ENCODE measurements at regions not wholly inside any gene's neighbourhood (a gene's known extent, or its start where the extent isn't known, plus 50 kb on each side); places are given as distances from the start of the nearest gene placed in this dataset.
"Not testable (repeated sequence)": the region's sequence is repeated elsewhere in the genome, so short reads cannot be mapped to it uniquely, and the experiment has no call there.

DNA sequence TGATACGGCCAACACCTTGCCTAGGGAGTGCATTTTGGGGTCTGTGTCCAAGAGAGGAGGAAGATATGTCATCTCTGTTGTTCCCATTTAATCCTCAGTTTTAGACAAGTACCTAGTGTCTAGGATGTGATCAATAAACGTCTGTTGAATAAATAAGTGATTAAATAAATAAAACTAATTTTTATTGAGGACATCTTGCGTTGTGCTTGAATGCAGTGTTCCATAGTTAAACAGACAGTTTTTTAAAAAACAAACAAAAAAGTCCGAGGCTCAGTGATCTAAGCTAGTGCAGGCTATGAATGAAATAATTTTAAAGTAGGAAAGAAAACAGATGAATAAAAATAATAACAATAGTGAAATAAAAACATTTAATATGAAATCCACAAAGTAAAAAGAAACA is 283.0 kb upstream of the MAF start:
- BruUV-seq (replicated peaks): no TSS peak
- TF ChIP-seq, protein P1, sequence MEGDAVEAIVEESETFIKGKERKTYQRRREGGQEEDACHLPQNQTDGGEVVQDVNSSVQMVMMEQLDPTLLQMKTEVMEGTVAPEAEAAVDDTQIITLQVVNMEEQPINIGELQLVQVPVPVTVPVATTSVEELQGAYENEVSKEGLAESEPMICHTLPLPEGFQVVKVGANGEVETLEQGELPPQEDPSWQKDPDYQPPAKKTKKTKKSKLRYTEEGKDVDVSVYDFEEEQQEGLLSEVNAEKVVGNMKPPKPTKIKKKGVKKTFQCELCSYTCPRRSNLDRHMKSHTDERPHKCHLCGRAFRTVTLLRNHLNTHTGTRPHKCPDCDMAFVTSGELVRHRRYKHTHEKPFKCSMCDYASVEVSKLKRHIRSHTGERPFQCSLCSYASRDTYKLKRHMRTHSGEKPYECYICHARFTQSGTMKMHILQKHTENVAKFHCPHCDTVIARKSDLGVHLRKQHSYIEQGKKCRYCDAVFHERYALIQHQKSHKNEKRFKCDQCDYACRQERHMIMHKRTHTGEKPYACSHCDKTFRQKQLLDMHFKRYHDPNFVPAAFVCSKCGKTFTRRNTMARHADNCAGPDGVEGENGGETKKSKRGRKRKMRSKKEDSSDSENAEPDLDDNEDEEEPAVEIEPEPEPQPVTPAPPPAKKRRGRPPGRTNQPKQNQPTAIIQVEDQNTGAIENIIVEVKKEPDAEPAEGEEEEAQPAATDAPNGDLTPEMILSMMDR (IDR thresholded peaks at IDR 0.05; ENCODE audit: unreplicated experiment): no peak
- Mint-ChIP-seq H3K9me3 (ENCODE audit: unreplicated experiment) (no peaks in the 10 kb centered on the region), H3K27me3 (ENCODE audit: insufficient read depth, unreplicated experiment) (no peaks in the 10 kb centered on the region), H3K4me1 (ENCODE audit: insufficient read depth, unreplicated experiment) (peaks cover 10% of the 10 kb centered on the region), H3K36me3 (ENCODE audit: insufficient read depth, unreplicated experiment) (no peaks in the 10 kb centered on the region), H3K4me3 (ENCODE audit: unreplicated experiment) (no peak overlapping the region), H3K27ac (ENCODE audit: low read depth, unreplicated experiment) (no peak overlapping the region)
- no peak for DNase-seq (ENCODE audit: unreplicated experiment)
- POLR2A ChIA-PET: interaction anchor here (0.9 kb wide), 1 partner anchor 12 kb away, joined by 3 read pairs; no protein-coding TSS in a partner anchor
- CTCF ChIA-PET: no interaction called here
- intact Hi-C loops (cut with micrococcal nuclease): no loop called here

DNA sequence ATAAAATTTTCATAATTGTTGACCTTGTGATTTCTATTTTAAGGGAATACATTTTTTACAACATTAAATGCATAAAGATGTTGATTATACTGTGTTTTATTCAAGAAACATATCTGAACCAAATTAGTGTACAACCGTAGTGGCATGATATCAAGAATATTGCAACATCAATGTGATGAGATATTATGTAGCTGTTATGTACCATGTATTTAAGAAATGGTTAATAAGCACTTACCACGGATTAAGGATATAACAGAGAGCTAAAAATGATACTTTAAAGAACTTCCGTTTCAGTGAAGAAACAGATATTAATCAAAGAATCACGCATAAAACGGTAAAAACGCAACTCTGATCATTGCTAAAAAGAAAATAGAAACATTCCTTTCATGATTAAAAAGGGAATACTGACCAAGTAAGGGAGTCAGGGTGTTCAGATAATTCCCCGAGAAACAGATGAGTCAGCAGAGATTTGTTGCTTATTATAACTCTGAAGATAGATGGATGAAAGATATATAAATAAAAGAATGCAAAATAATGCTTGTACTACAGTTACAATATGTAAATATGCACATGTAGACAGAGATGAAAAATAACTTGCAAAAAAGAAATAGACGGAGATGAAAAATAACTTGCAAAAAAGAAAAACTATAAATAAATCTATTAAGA is 281.9 kb upstream of the MAF start:
- DNase-seq (ENCODE audit: unreplicated experiment): no peak
- peaks cover 10% of the 10 kb centered on the region for H3K4me1 Mint-ChIP-seq (ENCODE audit: insufficient read depth, unreplicated experiment)
- H3K27me3 Mint-ChIP-seq (ENCODE audit: insufficient read depth, unreplicated experiment): no peaks in the 10 kb centered on the region
- H3K36me3 Mint-ChIP-seq (ENCODE audit: insufficient read depth, unreplicated experiment): no peaks in the 10 kb centered on the region
- TF ChIP-seq, protein P1 (IDR thresholded peaks at IDR 0.05; ENCODE audit: unreplicated experiment): no peak
- H3K27ac Mint-ChIP-seq (ENCODE audit: low read depth, unreplicated experiment): no peak overlapping the region
- no peaks in the 10 kb centered on the region for H3K9me3 Mint-ChIP-seq (ENCODE audit: unreplicated experiment)
- BruUV-seq (replicated peaks): no TSS peak
- intact Hi-C loops (cut with micrococcal nuclease): no loop called here
- no peak overlapping the region for H3K4me3 Mint-ChIP-seq (ENCODE audit: unreplicated experiment)
- ChIA-PET POLR2A (no interaction called here), CTCF (interaction anchor here (0.6 kb wide), 2 partner anchors 20 to 291 kb away, joined by 3 to 4 read pairs; no protein-coding TSS in a partner anchor)

DNA sequence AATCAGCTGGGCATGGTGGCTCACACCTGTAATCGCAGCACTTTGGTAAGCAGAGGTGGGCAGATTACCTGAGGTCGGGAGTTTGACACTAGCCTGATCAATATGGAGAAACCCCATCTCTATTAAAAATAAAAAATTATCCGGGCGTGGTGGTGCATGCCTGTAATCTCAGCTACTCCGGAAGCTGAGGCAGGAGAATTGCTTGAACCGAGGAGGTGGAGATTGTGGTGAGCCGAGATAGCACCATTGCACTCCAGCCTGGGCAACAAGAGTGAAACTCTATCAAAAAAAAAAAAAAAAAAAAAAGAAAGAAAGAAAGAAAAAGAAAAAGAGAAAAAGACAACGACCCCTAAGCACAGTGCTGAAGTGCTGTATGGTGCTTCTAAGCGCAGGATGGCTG is 280.6 kb upstream of the MAF start:
- H3K4me1 Mint-ChIP-seq (ENCODE audit: insufficient read depth, unreplicated experiment); H3K36me3 Mint-ChIP-seq (ENCODE audit: insufficient read depth, unreplicated experiment); H3K27me3 Mint-ChIP-seq (ENCODE audit: insufficient read depth, unreplicated experiment); intact Hi-C loops (cut with micrococcal nuclease); H3K27ac Mint-ChIP-seq (ENCODE audit: low read depth, unreplicated experiment); DNase-seq (ENCODE audit: unreplicated experiment); H3K4me3 Mint-ChIP-seq (ENCODE audit: unreplicated experiment); POLR2A ChIA-PET; BruUV-seq (replicated peaks); CTCF ChIA-PET; H3K9me3 Mint-ChIP-seq (ENCODE audit: unreplicated experiment): not testable (repeated sequence)

DNA sequence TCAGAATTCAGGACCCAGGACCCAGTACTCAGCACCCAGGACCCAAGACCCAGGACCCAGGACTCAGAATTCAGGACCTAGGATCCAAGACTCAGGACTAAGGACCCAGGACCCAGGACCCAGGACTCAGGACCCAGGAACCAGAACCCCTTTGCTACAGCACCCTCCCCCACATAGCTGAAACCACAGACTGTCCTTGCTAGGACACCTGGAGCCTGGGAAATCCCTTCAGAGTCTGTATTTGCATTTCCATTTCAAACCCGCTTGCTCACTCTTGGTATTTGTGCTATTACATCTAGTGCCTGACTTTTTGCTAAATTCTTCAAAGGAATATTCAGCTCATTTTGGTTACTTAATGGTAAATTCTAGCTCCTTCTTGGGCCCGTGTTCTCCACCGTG is 275.8 kb upstream of the MAF start:
- H3K4me1 Mint-ChIP-seq (ENCODE audit: insufficient read depth, unreplicated experiment): no peaks in the 10 kb centered on the region
- H3K4me3 Mint-ChIP-seq (ENCODE audit: unreplicated experiment): no peak overlapping the region
- intact Hi-C loops (cut with micrococcal nuclease): no loop called here
- TF ChIP-seq, protein P1 (IDR thresholded peaks at IDR 0.05; ENCODE audit: unreplicated experiment): no peak
- POLR2A ChIA-PET: interaction anchor here (0.8 to 1.5 kb wide), 2 partner anchors 12 to 80 kb away, joined by 3 read pairs; no protein-coding TSS in a partner anchor
- no peaks in the 10 kb centered on the region for H3K27me3 Mint-ChIP-seq (ENCODE audit: insufficient read depth, unreplicated experiment)
- no peak overlapping the region for H3K27ac Mint-ChIP-seq (ENCODE audit: low read depth, unreplicated experiment)
- no peak for DNase-seq (ENCODE audit: unreplicated experiment)
- H3K36me3 Mint-ChIP-seq (ENCODE audit: insufficient read depth, unreplicated experiment): no peaks in the 10 kb centered on the region
- CTCF ChIA-PET: no interaction called here
- no peaks in the 10 kb centered on the region for H3K9me3 Mint-ChIP-seq (ENCODE audit: unreplicated experiment)
- no TSS peak for BruUV-seq (replicated peaks)

Measured in MCF 10A (cell line).